ENCODE measurements at regions not wholly inside any gene's neighbourhood (a gene's known extent, or its start where the extent isn't known, plus 50 kb on each side); places are given as distances from the start of the nearest gene placed in this dataset.

DNA sequence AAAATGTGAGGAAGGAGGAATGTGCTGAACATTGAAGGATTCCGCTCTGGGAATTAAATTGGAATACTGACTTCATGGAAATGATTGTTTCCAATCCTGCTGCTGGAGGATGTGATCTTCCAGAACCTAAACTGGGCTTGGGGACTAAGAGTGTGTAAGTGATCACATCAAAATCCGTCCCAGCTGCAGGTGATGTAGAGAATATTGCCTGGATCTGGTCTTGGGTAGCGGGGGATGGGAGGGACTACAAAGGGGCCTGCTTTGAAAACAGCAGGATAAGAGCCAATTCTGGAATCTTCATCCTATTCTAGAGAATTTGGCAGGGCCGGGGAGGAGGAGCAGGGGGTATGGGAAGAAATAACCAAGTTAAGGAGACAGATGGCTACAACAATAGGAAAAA, 552.2 kb upstream of the FZD8 start:
- DNase-seq: no peak

DNA sequence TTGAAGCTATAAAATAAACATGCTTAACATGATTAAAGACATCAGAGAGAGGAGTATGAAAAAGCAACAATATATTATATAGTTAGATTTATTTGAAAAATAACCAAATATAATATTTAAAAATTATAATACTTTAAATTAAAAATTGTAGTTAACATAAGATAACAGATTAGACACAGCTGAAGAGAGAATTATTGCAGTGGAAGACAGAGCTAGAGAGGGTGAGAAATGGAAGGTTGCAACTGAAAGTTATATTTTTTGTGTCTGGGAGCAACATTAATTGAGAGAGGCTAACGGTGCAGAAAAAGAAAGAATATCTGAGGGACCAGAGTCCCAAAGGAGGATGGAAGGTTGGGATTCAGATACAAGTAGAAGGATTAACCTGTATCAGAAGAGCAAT, 548.9 kb upstream of the FZD8 start:
- no peak for DNase-seq

DNA sequence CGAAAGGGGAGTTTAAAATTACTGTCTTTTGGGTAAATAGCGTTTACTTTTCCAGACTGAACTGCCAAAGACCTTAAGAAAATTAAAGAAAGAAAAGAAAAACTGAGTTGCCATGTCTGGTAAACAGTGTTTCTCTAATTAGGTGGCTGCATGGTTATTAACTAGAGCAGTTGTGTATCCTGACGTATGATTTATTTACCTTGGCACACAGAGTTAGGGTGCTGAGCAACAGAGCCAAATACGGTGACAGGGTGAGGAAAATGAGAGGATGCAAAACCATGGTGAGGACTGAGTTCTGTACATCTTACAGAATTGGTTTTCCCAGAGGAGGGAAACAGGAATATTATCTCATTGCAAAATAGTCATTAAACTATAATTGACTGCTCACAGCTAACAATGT, 546.4 kb upstream of the FZD8 start:
- DNase-seq: no peak

DNA sequence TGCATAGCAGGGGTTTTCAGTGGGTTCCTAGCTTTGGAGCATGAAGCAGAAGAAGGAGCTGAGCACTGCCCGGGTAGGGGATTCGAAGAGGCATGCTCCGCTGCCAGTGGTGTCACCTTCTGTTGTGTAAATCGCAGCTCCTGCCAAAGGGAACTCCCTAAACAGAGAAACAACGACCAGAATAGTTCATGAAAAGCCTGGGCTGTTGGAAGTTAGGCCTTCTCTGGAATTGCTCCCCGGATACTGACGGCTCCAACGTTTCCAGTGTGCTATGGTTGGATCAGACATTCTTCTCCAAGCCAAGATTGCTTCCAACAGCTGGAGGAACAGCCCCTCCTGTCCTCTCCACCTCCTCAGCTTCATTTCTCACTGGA, 546.0 kb upstream of the FZD8 start:
- DNase-seq: no peak

DNA sequence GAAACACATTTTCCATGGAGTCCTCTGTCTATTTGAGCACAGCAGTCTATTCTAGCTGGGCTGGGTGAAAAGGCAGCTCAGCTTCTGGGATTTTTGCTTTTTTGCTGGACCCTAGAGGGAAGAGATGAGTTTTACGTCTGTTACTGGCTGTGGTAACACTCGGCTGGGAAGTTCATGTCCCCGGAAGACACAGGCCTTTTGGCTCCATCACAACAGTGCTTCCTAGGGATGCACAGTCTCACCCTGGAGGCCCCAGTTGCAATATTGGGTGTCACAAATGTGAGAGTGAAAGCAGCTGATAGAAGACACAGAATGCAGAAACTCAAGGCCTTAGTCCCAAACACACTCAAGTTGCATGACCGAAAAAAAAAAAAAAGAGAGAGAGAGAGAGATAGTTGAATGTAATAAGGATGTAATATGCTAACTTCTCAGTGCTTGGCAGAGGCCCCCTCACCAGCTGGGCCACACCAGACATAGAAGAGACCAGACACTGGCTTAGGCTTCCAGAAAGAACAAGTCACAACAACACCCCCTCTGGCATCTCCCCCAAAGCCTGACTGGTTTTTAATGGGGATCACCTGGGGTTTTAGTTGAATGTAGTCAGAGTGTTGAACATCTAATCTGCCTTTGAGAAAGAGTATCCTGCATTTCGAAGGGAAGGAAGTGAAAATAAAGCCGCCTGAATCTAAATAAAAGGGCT, 545.4 kb upstream of the FZD8 start:
- no peak for DNase-seq

DNA sequence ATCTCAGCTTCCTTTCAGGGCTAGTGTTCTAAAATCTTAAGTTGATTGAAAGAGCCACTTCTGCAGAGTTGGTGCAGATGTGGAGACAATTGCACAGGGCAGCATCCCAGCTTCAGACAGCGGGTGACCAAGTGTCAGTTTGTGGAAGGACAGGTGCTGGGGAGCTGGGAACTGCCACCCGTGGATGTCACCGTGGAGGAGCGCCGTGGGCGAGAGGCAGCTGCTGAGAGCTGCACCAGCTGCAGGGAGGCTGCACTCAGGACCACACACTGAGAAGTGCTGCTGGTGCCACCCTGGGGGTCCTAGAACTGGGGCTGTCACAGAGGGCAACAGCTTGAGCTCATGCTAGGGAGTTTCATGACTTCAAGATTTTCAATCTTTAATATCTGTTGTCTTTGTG, 543.0 kb upstream of the FZD8 start:
- DNase-seq: no peak

DNA sequence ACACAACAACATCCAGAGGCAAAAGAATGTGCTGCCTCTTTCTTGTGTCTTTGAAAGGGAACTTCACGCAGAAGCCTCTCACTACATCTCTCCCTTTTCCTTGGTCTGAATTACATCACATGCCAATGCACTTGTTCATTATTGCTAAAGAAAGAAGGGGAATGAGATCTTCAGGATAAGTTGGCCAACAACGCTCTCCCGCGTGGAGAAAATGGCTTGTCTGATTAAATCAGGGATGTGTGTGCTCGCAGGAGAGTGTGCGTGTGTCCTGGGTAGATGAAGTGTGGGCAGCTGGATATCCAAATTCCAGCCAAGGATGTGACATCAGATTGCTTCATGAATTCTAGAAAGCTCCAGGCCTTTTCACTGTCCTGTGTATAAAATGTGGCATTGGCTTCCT, 541.6 kb upstream of the FZD8 start:
- DNase-seq: no peak

DNA sequence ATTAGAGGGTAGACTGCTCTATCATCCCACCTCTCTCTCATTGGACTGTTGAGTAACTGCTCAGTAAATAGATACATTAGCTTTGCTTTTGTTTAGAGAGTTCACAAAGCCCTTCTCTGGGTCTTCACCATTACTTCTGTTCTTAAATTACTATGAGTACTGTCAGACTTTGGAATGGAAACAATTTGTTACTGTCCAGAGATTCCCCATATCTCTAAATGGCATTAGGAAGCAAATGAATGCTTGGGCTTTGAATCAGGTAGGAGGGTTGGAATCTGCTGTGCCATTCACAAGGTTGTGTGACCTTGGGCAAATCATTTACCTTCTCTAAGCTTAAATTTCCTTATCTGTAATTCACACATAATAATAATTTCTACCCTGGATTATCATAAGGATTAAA, 541.0 kb upstream of the FZD8 start:
- no peak for DNase-seq

DNA sequence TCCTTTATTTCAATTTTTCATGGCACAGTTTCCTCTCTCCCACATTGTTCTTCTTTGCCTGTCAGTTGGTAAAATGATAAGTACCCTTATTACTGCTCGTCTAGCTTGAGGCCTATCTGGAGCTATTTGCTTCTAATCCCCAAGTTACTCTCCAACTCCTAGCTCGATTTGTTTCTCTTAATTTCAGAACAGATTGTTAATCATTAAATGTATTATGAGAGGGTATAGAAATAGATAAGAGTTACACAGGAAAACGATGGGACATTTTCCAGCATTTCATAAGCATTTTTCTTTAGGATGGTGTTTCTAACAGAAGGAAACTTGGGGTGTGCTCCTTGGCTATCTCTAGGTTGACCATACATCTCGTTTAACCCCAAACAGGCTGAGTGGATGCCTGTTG, 540.5 kb upstream of the FZD8 start:
- DNase-seq: no peak

DNA sequence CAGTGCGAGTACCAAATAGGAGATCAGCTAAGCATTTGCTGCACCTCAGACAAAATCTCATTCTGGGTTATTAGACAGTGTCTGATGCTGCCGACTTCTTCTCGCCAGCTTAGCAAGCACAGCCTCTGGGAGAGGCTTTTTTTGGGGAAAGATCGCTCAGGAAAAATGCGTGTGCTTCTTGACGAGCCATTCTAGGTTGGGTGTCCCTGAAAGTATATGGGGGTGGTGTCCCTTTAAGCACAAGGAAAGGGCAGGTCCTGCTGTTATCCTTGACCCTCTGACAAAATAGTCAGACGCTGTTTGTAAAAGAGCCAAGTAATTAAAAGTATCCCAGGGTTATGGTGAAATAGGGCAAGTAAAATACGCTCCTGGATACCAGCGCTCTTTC, 540.1 kb upstream of the FZD8 start:
- DNase-seq: no peak

DNA sequence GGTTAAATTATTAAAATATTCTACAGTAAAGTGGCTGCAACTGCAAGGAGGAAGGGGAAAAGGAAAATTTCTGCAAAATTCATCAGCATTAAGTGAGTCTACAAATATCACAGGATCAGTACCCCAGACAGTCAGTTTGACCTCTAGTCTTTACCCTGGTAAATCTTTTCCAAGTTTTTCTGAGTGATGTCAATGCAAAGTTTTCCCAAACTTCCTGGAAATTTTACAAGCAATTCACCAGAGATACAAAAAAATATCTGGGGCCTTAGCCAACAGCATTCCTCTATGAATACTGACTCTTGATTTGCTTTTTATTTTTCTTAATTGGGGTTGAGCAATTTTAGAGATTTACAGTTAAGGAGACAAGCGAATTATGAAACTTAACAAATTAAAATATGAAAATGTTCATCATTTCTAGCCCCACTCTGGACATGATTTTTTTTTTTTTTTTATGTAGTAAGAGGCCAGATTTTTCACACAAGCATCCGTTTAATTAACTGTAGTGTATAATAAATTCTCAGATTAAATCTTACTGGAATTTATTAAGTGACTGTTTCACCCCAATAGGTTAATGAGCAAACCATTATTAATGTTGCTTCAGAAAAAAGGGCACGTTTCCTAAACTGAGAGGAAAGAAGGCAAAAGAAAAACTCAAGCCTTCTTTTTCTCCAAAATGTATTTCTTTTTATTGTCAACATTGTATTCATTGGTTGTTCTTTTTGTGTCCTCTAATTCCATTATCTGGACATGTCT, 539.5 kb upstream of the FZD8 start:
- no peak for DNase-seq

DNA sequence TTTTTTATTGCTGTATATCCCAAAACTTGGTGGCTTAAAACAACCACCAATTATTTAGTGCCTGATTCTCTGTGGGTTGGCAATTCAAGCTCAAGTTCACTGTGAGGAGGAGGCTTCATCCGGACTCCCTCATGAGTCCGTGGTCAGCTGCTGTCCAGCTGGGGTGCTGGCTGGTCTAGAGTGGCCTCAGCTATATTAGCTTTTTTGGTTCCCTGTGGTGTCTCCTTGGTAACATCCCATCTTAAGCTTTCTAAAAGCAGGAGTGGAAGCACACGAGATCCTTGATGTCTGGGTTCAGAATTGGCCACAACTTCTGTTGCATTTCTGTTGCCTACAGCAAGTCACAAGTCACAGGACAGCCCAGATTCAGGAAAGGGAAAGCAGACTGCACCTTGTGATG, 536.5 kb upstream of the FZD8 start:
- no peak for DNase-seq

DNA sequence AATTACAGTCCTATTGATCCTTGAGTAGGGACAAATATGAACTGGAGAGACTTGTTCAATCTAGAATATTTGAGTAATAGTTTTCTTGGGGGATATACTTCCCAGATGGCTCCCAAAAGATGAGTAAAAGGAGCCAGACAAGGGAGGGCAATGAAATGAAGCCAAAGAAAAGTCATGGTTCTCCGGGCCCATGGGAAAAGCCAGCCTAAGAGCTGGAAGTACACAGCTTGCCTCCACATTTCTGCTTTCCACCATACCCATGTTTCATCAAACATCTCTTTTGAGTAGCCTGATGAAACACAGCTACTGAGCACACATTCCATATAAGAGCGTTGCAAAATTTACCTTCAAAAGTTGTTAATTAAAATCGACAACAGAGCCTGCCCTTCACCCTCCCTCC, 535.0 kb upstream of the FZD8 start:
- no peak for DNase-seq

DNA sequence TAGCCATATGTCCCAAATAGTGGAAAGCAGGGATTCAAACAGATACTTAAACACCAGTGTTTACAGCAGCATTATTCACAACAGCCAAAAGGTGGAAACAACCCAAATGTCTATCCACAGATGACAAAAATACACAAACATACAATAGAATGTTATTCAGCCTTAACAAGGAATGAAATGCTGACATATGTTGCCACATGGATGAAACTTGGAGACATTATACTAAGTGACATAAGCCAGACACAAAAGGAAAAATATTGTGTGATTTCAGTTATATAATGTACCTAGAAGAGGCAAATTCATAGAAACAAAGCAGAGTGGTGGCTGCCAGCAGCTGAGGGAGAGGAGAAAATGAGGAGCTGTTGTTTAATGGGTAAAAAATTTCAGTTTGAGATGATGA, 533.9 kb upstream of the FZD8 start:
- DNase-seq: no peak

DNA sequence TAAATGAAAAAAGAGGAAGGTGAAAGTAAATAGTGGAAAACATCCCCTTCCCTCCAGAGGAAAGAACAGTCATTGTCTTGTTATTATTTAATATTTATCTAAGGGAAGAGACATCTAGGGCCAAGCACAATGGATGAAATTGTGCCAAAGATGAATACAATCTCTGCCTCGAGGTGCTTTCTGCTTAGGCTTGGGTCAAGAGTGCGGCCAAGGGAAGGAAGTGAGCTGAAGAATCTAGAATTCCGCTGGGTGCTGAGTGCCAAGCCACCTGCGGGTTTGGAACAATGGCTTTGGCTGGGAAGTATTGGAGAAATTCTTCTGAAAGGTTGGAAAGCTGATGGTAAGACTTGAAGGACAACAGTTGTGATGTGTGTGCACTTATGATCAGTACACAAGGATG, 531.3 kb upstream of the FZD8 start:
- DNase-seq: no peak

DNA sequence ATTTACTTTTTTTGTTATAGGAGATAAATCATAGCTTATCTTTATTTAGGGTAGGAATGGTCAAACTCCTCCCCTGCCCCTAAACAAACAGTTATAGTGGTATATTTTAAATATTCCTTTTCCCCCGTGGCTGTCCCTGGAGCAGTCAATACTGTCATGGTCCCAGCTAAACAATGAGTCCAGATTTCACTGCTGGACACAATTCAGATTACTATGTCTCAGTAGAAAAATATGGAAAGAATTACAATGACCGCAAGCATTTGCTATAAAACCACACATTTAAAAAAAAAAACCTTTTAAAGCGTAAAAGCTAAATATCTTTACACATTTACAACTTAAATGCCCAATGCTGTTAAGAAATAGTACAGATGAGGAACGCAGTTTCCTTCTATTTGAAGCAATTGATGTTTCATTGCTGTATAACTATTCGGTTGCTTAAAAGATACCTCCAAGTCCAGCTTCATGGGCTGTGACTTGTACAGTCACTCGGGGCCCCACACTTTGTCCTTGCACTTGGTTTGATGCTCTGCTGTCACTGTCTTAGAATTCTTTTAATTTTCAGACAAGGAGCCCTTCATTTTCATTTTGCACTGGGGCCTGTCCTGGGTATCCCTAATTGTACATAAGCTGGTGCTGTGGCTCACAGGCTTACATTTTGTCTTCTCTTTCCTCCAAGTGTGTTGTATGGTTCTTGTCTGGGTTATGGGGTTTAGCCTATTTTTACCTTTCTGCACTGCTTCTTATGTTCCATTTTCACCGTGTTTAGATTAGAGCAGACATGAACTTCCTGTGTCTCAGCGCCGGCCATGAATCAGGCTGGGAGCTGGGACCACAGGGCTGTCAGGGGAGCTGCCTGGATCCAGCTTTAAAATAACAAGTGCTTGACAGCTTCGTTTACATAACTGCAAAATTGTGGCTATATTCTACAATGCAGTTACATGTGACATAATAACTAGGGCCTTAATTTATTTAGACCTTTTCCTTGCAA, 530.2 kb upstream of the FZD8 start:
- DNase-seq: no peak

DNA sequence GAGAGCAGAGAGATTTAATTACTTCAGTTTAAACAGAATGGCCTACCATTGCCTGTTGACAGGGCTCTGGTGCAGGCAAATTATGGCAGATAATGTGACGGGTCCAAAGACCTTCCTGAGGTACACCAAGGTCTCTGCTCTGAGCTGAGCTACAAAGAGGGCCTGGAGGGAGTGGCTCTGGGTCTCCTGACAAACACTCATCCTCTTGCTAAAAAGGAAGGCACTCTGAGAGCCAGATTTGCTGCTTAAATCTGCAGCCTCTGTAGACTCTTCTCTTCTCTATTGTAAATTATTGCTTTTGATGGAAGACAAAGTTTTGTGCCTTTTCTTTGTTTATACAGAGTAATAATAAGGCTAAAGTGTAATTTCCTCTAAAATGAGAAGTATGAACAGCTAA, 529.5 kb upstream of the FZD8 start:
- no peak for DNase-seq

DNA sequence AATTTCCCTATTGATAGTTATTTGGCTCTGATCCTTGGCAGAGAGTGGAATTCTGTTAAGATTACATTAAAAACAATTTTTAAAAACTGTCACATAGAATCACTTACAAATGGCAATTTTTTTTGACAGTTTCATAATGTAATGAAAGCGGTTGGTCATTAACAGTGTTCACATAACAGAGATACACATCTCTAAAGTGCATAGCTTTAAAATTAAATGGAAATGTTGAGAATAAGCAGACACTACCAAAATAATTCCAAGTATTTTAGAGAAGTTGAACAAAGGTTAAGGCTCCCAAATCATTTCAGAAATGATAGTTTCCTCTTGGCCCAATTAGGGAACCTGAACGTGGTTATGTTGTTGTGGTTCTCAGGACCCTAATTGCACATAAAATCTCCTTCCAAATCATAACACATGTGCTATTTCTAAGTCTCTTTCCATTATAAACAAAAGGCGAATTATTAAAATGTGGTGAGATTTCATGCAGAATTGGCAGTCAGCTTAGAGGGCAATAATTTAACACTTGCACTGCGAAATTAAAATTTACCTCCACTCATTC, 528.9 kb upstream of the FZD8 start:
- no peak for DNase-seq

DNA sequence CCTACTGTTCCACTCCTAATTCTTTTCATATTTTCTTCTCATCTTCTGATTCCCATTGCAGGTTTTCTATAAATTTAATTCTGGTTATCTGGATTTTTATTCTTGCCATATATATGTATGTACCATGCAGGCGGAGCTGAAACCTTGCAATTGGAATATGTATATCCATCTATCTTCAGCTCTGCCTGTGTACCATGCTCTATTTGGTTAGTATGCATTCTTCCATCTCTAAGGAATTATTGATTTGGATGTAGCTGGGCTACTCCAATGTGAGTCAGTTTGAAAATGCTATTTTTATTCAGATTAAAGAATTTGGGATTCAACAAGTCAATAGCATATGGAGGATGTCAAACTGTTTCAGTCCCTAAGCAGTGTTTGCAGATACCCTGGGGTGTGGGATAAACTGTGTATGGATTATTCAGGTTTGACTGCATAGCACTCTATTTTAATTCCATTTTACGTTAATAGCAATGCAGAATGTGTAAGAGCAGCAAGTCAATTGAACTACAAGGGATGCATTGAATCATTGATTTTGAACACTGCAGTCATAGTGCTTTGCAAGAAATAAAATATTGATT, 528.1 kb upstream of the FZD8 start:
- DNase-seq: no peak

DNA sequence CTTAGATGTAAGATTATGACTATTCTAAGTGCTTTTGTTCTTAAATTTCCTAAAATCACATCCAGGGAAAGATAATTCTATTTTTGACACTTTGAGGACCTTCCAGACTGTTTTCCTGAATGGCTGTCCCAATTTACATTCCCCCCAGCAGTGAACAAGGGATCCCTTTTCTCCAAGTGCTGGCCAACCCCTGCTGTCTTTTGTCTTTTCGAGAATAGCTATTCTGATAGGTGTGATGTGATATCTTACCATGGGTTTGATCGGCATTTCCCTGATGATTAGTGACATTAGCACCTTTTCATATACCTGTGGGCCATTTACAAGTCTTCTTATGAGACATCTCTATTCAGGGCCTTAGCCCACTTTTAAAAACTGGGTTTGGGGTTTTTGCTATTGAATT, 526.7 kb upstream of the FZD8 start:
- DNase-seq: no peak

DNA sequence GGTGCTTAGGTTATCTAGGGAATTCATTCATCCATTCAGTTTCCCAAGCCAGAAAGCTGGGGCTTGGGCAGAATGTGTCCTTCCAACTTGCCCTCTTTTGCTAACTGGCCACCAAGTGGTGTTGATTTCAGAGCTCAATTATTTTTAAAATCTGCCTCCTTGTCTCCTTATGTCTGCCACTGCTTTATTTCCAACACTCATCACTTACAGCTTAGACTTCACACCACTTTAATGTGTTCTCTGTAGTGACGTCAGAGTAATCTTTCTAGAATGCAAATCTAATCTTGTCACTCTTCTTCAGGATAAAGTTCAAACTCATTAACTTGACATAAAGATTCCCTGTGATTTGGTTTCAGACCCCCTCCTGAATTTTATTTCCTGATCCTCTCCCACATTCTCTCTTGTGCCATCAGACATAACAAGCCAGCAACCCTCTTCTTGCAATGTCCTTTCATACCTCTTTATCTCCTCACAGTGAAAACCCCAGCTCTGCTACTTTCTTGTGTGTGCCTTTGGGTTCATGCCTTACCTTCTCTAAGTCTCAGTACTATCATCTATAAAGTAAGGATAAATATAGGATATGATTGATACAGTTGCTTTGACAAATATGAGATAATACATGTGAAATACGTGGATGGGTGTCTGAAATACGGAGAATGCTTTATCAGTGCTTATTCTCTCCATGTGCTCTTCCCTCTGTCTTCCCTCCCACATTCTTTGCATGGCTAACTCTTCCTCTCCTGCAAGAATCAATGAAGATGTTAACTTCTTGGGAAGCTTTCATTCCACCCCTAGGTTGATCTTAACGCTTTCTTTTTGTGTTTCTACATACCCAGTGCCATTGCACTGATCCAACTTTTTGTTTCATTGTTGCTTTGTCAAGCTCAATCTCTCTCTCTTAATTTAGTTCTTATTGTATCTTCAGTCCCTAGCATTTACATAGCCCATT, 522.7 kb upstream of the FZD8 start:
- DNase-seq: no peak

DNA sequence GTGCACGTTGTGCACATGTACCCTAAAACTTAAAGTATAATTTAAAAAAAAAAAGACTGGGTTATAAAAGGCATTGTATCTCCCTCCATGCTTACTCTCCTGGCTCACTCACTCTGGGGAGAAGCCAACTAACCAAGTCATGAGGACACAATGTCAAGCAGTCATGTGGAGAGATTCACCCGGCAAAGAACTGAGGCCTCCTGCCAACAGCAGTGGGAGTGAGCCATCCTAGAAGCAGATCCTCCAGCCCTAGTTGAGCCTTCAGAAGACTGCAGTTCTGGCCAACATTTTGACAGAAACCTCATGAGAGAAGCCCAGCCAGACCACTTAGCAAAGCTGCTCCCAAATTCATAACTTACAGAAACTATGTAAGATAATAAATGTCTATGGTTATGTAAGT, 521.7 kb upstream of the FZD8 start:
- DNase-seq: no peak

All from DMS79 treated with DMSO at 0.1 percent for 48 hours (cell line).